ENCODE measurements at regions not wholly inside any gene's neighbourhood (a gene's known extent, or its start where the extent isn't known, plus 50 kb on each side); places are given as distances from the start of the nearest gene placed in this dataset.

DNA sequence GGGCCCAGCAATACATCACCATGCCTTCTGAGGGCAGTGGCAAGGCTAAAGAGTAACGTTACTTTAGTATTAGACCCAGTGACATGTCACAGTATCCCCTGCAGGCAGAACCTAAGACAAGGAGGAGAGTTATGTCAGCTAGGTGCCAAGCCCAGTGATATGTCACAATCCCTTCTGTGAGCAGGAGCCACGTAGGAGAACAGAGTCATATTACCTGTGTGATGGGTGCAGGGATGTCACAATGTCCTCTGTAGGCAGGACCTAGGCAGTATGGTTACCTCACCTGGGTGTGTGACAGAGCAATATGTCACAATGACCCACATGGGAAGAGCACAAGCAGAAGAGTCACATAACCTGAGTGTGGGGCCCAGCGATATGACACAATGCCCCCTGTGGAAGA is 121.8 kb downstream of the ZNF675 start:
- Mint-ChIP-seq H3K27me3 (no peaks in the 10 kb centered on the region), H3K27ac (no peak overlapping the region), H3K4me1 (no peaks in the 10 kb centered on the region), H3K4me3 (no peak overlapping the region), H3K9me3 (peaks cover 21 to 43% (median 23%) of the 10 kb centered on the region in 3 donors), H3K36me3 (no peaks in the 10 kb centered on the region)
- Histone ChIP-seq H3K27me3 (replicated peaks in 1 of 2; ENCODE audit: control insufficient read depth in 2 of 2, extremely low read depth in 1 of 2, insufficient read depth in 2 of 2, low read length in 1 of 2) (no peaks in the 10 kb centered on the region), H3K4me1 (ENCODE audit: control insufficient read depth in 1 of 2, extremely low read depth in 1 of 2, insufficient read depth in 2 of 2, low read length in 2 of 2) (no peaks in the 10 kb centered on the region), H3K36me3 (ENCODE audit: control insufficient read depth in 2 of 2, extremely low read depth in 1 of 2, insufficient read depth in 1 of 2, low read length in 1 of 2) (no peaks in the 10 kb centered on the region), H3K4me3 (ENCODE audit: control insufficient read depth in 1 of 2, extremely low read depth in 1 of 2, low read length in 1 of 2) (no peak overlapping the region), H3K27ac (ENCODE audit: low read length) (no peak overlapping the region), H3K9me3 (no peaks in the 10 kb centered on the region)
- POLR2A ChIA-PET, result no interaction called here
- 78% methylated on average over 2 of the region's 3 CpGs for WGBS (ENCODE audit: insufficient coverage)
- CTCF ChIA-PET, result no interaction called here
- ATAC-seq (replicated peaks in 1 of 4) (no peak), DNase-seq (no peak)

DNA sequence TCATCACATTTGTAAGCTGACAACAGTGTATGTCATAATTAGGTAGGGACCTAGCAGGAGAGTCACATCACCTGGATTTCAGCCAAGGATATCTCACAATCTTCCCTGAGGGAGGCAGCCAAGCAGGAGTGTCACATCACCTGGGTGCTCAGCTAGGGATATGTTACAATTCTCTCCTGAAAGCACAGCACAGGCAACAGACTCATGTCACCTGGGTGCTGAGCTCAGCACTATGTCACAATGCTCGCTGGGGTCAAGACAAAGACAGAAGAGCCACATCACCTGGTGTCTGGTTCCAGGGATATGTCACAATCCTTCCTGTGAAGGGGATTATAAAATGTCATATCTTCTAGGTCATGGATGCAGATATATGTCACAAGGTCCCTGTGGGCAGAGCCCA is 123.7 kb downstream of the ZNF675 start:
- Mint-ChIP-seq H3K36me3 (no peaks in the 10 kb centered on the region), H3K27me3 (no peaks in the 10 kb centered on the region), H3K27ac (no peak overlapping the region), H3K4me3 (no peak overlapping the region), H3K4me1 (no peaks in the 10 kb centered on the region), H3K9me3 (peaks cover 19 to 34% (median 34%) of the 10 kb centered on the region in 3 donors)
- ATAC-seq (replicated peaks in 1 of 4) (no peak), DNase-seq (no peak)
- POLR2A ChIA-PET, result no interaction called here
- Histone ChIP-seq H3K36me3 (ENCODE audit: control insufficient read depth in 2 of 2, extremely low read depth in 1 of 2, insufficient read depth in 1 of 2, low read length in 1 of 2) (no peaks in the 10 kb centered on the region), H3K4me3 (ENCODE audit: control insufficient read depth in 1 of 2, extremely low read depth in 1 of 2, low read length in 1 of 2) (no peak overlapping the region), H3K27me3 (replicated peaks in 1 of 2; ENCODE audit: control insufficient read depth in 2 of 2, extremely low read depth in 1 of 2, insufficient read depth in 2 of 2, low read length in 1 of 2) (no peaks in the 10 kb centered on the region), H3K27ac (ENCODE audit: low read length) (no peak overlapping the region), H3K9me3 (no peaks in the 10 kb centered on the region), H3K4me1 (ENCODE audit: control insufficient read depth in 1 of 2, extremely low read depth in 1 of 2, insufficient read depth in 2 of 2, low read length in 2 of 2) (no peaks in the 10 kb centered on the region)
- no CpG with 5 or more reads among the region's 1 CpG for WGBS (ENCODE audit: insufficient coverage)
- CTCF ChIA-PET, result no interaction called here

DNA sequence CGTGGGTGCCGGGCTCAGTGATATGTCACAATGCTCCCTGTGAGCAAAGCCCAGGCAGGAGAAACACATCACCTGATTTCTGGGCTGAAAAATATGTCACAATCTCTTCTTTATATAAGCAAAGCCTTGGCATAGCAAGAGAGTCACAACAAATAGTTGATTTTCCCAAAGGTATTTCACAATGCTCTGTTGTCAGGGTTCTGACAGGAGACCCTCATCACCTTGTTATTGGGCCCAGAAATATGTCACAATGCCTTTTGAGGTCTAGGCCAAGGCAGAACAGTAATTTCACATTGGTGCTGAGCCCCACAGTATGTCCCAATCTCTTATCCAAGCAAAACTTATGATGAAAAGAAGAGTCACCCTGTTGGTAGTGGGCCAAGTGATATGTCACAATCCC is 125.7 kb downstream of the ZNF675 start:
- no peak overlapping the region for H3K4me3 ChIP-seq (ENCODE audit: control insufficient read depth in 1 of 2, extremely low read depth in 1 of 2, low read length in 1 of 2)
- WGBS (ENCODE audit: insufficient coverage), result no CpG with 5 or more reads among the region's 2 CpGs
- Mint-ChIP-seq H3K36me3 (no peaks in the 10 kb centered on the region), H3K27ac (no peak overlapping the region), H3K4me1 (no peaks in the 10 kb centered on the region), H3K4me3 (no peak overlapping the region), H3K9me3 (peaks cover 14 to 33% (median 30%) of the 10 kb centered on the region in 3 donors), H3K27me3 (no peaks in the 10 kb centered on the region)
- no peaks in the 10 kb centered on the region for H3K9me3 ChIP-seq
- H3K4me1 ChIP-seq (ENCODE audit: control insufficient read depth in 1 of 2, extremely low read depth in 1 of 2, insufficient read depth in 2 of 2, low read length in 2 of 2), result no peaks in the 10 kb centered on the region
- no peaks in the 10 kb centered on the region for H3K36me3 ChIP-seq (ENCODE audit: control insufficient read depth in 2 of 2, extremely low read depth in 1 of 2, insufficient read depth in 1 of 2, low read length in 1 of 2)
- peaks cover 0 to 2% of the 10 kb centered on the region in 2 experiments for H3K27me3 ChIP-seq (replicated peaks in 1 of 2; ENCODE audit: control insufficient read depth in 2 of 2, extremely low read depth in 1 of 2, insufficient read depth in 2 of 2, low read length in 1 of 2)
- H3K27ac ChIP-seq (ENCODE audit: low read length), result no peak overlapping the region
- POLR2A ChIA-PET, result no interaction called here
- CTCF ChIA-PET, result no interaction called here
- ATAC-seq (replicated peaks in 1 of 4) (no peak), DNase-seq (no peak)

DNA sequence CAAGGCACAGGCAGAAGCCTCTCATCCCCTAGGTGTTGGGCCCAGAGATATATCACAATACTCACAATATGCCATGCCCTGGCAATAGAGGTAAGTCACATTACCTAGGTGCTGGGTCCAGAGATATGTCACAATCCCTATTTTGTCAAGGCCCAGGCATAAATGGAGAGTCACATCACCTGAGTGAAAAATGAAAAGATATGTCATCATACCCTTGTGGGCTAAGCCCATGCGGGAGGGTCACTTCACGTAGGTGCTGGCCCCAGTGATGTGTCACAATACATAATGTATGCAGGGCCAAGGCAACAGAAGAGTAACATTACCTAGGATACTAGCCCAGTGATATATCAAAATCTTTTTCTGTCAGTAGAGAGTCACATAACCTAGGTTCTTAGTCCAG is 127.0 kb downstream of the ZNF675 start:
- H3K36me3 Mint-ChIP-seq, result no peaks in the 10 kb centered on the region
- CTCF ChIA-PET, result no interaction called here
- no peaks in the 10 kb centered on the region for H3K36me3 ChIP-seq (ENCODE audit: control insufficient read depth in 2 of 2, extremely low read depth in 1 of 2, insufficient read depth in 1 of 2, low read length in 1 of 2)
- peaks cover 0 to 2% of the 10 kb centered on the region in 2 experiments for H3K27me3 ChIP-seq (replicated peaks in 1 of 2; ENCODE audit: control insufficient read depth in 2 of 2, extremely low read depth in 1 of 2, insufficient read depth in 2 of 2, low read length in 1 of 2)
- ATAC-seq (replicated peaks in 1 of 4), result no peak
- no peak overlapping the region for H3K4me3 ChIP-seq (ENCODE audit: control insufficient read depth in 1 of 2, extremely low read depth in 1 of 2, low read length in 1 of 2)
- H3K4me3 Mint-ChIP-seq, result no peak overlapping the region
- no peaks in the 10 kb centered on the region for H3K9me3 ChIP-seq
- H3K27ac Mint-ChIP-seq, result no peak overlapping the region
- H3K4me1 Mint-ChIP-seq, result no peaks in the 10 kb centered on the region
- WGBS (ENCODE audit: insufficient coverage), result 75% methylated on average over 2 of the region's 2 CpGs
- no peaks in the 10 kb centered on the region for H3K4me1 ChIP-seq (ENCODE audit: control insufficient read depth in 1 of 2, extremely low read depth in 1 of 2, insufficient read depth in 2 of 2, low read length in 2 of 2)
- POLR2A ChIA-PET, result no interaction called here
- H3K27ac ChIP-seq (ENCODE audit: low read length), result no peak overlapping the region
- DNase-seq, result no peak
- H3K27me3 Mint-ChIP-seq, result no peaks in the 10 kb centered on the region
- peaks cover 16 to 31% (median 23%) of the 10 kb centered on the region in 3 donors for H3K9me3 Mint-ChIP-seq

DNA sequence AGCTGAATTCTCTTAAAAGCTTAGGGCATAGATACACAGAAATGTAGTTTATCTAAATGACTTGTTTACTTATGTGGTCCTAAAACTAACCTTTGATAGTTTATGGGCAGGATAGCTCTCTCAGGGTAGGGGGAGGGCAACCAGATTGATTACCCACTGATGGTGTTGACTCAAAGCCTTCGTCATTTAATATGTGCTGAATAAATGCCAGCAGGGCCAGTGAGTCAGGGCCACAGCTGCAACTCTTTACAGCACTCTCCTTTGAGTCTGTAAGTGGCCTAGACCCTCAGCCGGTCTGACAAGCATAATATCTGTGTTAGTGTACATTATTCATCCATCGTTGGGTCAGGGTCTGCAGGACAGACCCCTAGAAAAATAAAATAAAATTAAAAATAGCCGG is 128.5 kb downstream of the ZNF675 start:
- ATAC-seq (replicated peaks in 1 of 4), result no peak
- ChIA-PET CTCF (no interaction called here), POLR2A (no interaction called here)
- Histone ChIP-seq H3K9me3 (no peaks in the 10 kb centered on the region), H3K4me1 (ENCODE audit: control insufficient read depth in 1 of 2, extremely low read depth in 1 of 2, insufficient read depth in 2 of 2, low read length in 2 of 2) (no peaks in the 10 kb centered on the region), H3K4me3 (ENCODE audit: control insufficient read depth in 1 of 2, extremely low read depth in 1 of 2, low read length in 1 of 2) (no peak overlapping the region), H3K27me3 (replicated peaks in 1 of 2; ENCODE audit: control insufficient read depth in 2 of 2, extremely low read depth in 1 of 2, insufficient read depth in 2 of 2, low read length in 1 of 2) (peaks cover 0 to 2% of the 10 kb centered on the region in 2 experiments), H3K27ac (ENCODE audit: low read length) (no peak overlapping the region), H3K36me3 (ENCODE audit: control insufficient read depth in 2 of 2, extremely low read depth in 1 of 2, insufficient read depth in 1 of 2, low read length in 1 of 2) (no peaks in the 10 kb centered on the region)
- H3K27ac Mint-ChIP-seq, result no peak overlapping the region
- H3K9me3 Mint-ChIP-seq, result peaks cover 13 to 22% (median 13%) of the 10 kb centered on the region in 3 donors
- no peaks in the 10 kb centered on the region for H3K27me3 Mint-ChIP-seq
- no peaks in the 10 kb centered on the region for H3K36me3 Mint-ChIP-seq
- DNase-seq, result no peak
- WGBS (ENCODE audit: insufficient coverage), result 63% methylated on average over 1 of the region's 4 CpGs
- no peaks in the 10 kb centered on the region for H3K4me1 Mint-ChIP-seq
- no peak overlapping the region for H3K4me3 Mint-ChIP-seq

DNA sequence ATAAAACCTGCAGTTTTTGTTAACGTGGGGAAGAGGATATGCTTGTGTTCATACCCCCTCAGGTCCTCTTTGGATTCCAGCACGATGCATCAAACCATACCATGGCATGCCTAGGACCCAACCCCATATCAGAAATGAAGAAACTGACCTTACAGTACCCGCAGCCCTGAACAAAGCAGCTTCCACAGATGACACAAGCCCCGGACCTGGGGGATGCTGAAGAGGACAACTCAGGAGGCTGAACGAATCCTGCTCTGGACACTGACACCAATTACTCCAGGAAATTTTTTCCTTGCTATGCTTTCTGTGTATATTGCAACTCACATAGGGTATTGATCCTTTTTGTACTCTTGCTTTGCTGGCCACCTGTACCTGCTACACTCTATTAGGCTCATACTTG is 129.6 kb downstream of the ZNF675 start:
- CTCF ChIA-PET, result no interaction called here
- H3K27ac ChIP-seq (ENCODE audit: low read length), result no peak overlapping the region
- no peaks in the 10 kb centered on the region for H3K36me3 ChIP-seq (ENCODE audit: control insufficient read depth in 2 of 2, extremely low read depth in 1 of 2, insufficient read depth in 1 of 2, low read length in 1 of 2)
- Mint-ChIP-seq H3K4me1 (no peaks in the 10 kb centered on the region), H3K27me3 (no peaks in the 10 kb centered on the region), H3K36me3 (no peaks in the 10 kb centered on the region), H3K4me3 (no peak overlapping the region), H3K9me3 (peaks cover 8 to 22% (median 9%) of the 10 kb centered on the region in 3 donors), H3K27ac (no peak overlapping the region)
- peaks cover 0 to 2% of the 10 kb centered on the region in 2 experiments for H3K27me3 ChIP-seq (replicated peaks in 1 of 2; ENCODE audit: control insufficient read depth in 2 of 2, extremely low read depth in 1 of 2, insufficient read depth in 2 of 2, low read length in 1 of 2)
- WGBS (ENCODE audit: insufficient coverage), result 70% methylated on average over 2 of the region's 5 CpGs
- H3K4me1 ChIP-seq (ENCODE audit: control insufficient read depth in 1 of 2, extremely low read depth in 1 of 2, insufficient read depth in 2 of 2, low read length in 2 of 2), result no peaks in the 10 kb centered on the region
- no peak overlapping the region for H3K4me3 ChIP-seq (ENCODE audit: control insufficient read depth in 1 of 2, extremely low read depth in 1 of 2, low read length in 1 of 2)
- no peaks in the 10 kb centered on the region for H3K9me3 ChIP-seq
- ATAC-seq (replicated peaks in 1 of 4), result no peak
- no peak for DNase-seq
- POLR2A ChIA-PET, result no interaction called here

DNA sequence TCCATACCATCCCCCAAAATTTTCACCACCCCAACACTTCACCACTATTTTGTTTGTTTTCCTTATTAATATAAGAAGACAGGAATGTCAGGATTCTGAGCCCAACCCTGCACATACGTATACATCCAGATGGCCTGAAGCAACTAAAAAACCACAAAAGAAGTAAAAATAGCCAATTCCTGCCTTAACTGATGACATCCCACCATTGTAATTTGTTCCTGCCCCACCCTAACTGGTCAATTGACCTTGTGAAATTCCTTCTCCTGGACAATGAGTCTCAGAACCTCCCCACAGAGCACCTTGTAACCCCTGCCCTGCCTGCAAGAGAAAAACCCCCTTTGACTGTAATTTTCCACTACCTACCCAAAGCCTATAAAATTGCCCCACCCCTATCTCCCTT is 132.5 kb downstream of the ZNF675 start:
- no peaks in the 10 kb centered on the region for H3K4me1 ChIP-seq (ENCODE audit: control insufficient read depth in 1 of 2, extremely low read depth in 1 of 2, insufficient read depth in 2 of 2, low read length in 2 of 2)
- no CpG with 5 or more reads among the region's 1 CpG for WGBS (ENCODE audit: insufficient coverage)
- no peak overlapping the region for H3K27ac ChIP-seq (ENCODE audit: low read length)
- Mint-ChIP-seq H3K27me3 (no peaks in the 10 kb centered on the region), H3K4me1 (no peaks in the 10 kb centered on the region), H3K36me3 (no peaks in the 10 kb centered on the region), H3K4me3 (no peak overlapping the region), H3K9me3 (peaks cover 9 to 29% (median 17%) of the 10 kb centered on the region in 3 donors), H3K27ac (no peak overlapping the region)
- H3K27me3 ChIP-seq (replicated peaks in 1 of 2; ENCODE audit: control insufficient read depth in 2 of 2, extremely low read depth in 1 of 2, insufficient read depth in 2 of 2, low read length in 1 of 2), result peaks cover 0 to 2% of the 10 kb centered on the region in 2 experiments
- no peaks in the 10 kb centered on the region for H3K36me3 ChIP-seq (ENCODE audit: control insufficient read depth in 2 of 2, extremely low read depth in 1 of 2, insufficient read depth in 1 of 2, low read length in 1 of 2)
- no peak overlapping the region for H3K4me3 ChIP-seq (ENCODE audit: control insufficient read depth in 1 of 2, extremely low read depth in 1 of 2, low read length in 1 of 2)
- ChIA-PET CTCF (no interaction called here), POLR2A (no interaction called here)
- no peak for ATAC-seq (replicated peaks in 1 of 4)
- no peaks in the 10 kb centered on the region for H3K9me3 ChIP-seq
- no peak for DNase-seq

All from T-cell (primary cell).